SK-N-SH treated with all-trans-retinoic acid at 6 μM for 48 hours (cell line): ENCODE measurements at regions not wholly inside any gene's neighbourhood (a gene's known extent, or its start where the extent isn't known, plus 50 kb on each side); places are given as distances from the start of the nearest gene placed in this dataset.

Experiments
- ATAC-seq: fragments of 200-7000 bp; cut with Tn5 transposase; 3 replicates; pipeline ENCODE4 v1.9.1; 2020; ENCODE audit warnings: mild to moderate bottlenecking, moderate library complexity
- ARNTL ChIP-seq: fragments of 450-650 bp; formaldehyde crosslinking; IDR thresholded peaks from 2 replicates; pipeline ENCODE4 v1.5.0; 2020; ENCODE audit warnings: low read depth, mild to moderate bottlenecking, moderate library complexity, borderline replicate concordance
- BACH2 ChIP-seq: fragments of 250-450 bp; sonication (Bioruptor Pico); IDR thresholded peaks from 2 replicates; pipeline ENCODE4 v1.9.0; 2021; ENCODE audit warnings: mild to moderate bottlenecking, borderline replicate concordance
- CSDC2 ChIP-seq: fragments of 250-450 bp; sonication (Bioruptor Pico); IDR thresholded peaks from 2 replicates; pipeline ENCODE4 v1.5.0; 2020; ENCODE audit warnings: mild to moderate bottlenecking, moderate library complexity
- CSRNP3 ChIP-seq: fragments of 250-450 bp; sonication (Bioruptor Pico); IDR thresholded peaks from 2 replicates; pipeline ENCODE4 v1.5.1; 2021; ENCODE audit warnings: mild to moderate bottlenecking, moderate library complexity
- ESRRG ChIP-seq: fragments of 250-450 bp; sonication (Bioruptor Pico); IDR thresholded peaks from 2 replicates; pipeline ENCODE4 v1.6.1; 2021; ENCODE audit warnings: mild to moderate bottlenecking
- GLIS3 ChIP-seq: fragments of 250-450 bp; sonication (Bioruptor Pico); IDR thresholded peaks from 2 replicates; pipeline ENCODE4 v1.5.0; 2020; ENCODE audit warnings: mild to moderate bottlenecking, moderate library complexity
- OSR1 ChIP-seq: fragments of 250-450 bp; sonication (Bioruptor Pico); IDR thresholded peaks from 2 replicates; pipeline ENCODE4 v1.8.0; 2022; ENCODE audit warnings: moderate library complexity, mild to moderate bottlenecking, inconsistent platforms
- POU6F1 ChIP-seq: fragments of 250-450 bp; sonication (Bioruptor Pico); IDR thresholded peaks from 2 replicates; pipeline ENCODE4 v1.8.0; 2021; ENCODE audit warnings: low read depth, mild to moderate bottlenecking, moderate library complexity, borderline replicate concordance
- PPARA ChIP-seq: fragments of 250-450 bp; sonication (Bioruptor Pico); IDR thresholded peaks from 2 replicates; pipeline ENCODE4 v1.5.0; 2020; ENCODE audit warnings: mild to moderate bottlenecking, borderline replicate concordance
- RARB ChIP-seq: fragments of 250-450 bp; sonication (Bioruptor Pico); IDR thresholded peaks from 2 replicates; pipeline ENCODE4 v1.8.0; 2021; ENCODE audit warnings: mild to moderate bottlenecking, moderate library complexity
- SNAI2 ChIP-seq: fragments of 250-450 bp; sonication (Bioruptor Pico); IDR thresholded peaks from 2 replicates; pipeline ENCODE4 v1.5.0; 2020; ENCODE audit warnings: mild to moderate bottlenecking, moderate library complexity
- TOX ChIP-seq: fragments of 250-450 bp; sonication (Bioruptor Pico); IDR thresholded peaks from 2 replicates; pipeline ENCODE4 v1.8.0; 2021; ENCODE audit warnings: mild to moderate bottlenecking, moderate library complexity, borderline replicate concordance
- TSHZ2 ChIP-seq: fragments of 250-450 bp; sonication (Bioruptor Pico); IDR thresholded peaks from 2 replicates; pipeline ENCODE4 v1.5.0; 2020; ENCODE audit warnings: mild to moderate bottlenecking, moderate library complexity
- ZC3H10 ChIP-seq: fragments of 250-450 bp; sonication (Bioruptor Pico); IDR thresholded peaks from 2 replicates; pipeline ENCODE4 v1.5.1; 2021; ENCODE audit warnings: mild to moderate bottlenecking, moderate library complexity
- ZFP30 ChIP-seq: fragments of 450-650 bp; formaldehyde crosslinking; IDR thresholded peaks from 2 replicates; pipeline ENCODE4 v1.5.0; 2022; ENCODE audit warnings: mild to moderate bottlenecking, moderate library complexity
- ZNF565 ChIP-seq: fragments of 450-650 bp; formaldehyde crosslinking; conservative IDR thresholded peaks from 2 replicates; pipeline ENCODE4 v1.5.0; 2020; ENCODE audit warnings: low read depth, mild to moderate bottlenecking, moderate library complexity
- ZNF70 ChIP-seq: fragments of 450-650 bp; formaldehyde crosslinking; IDR thresholded peaks from 2 replicates; pipeline ENCODE4 v1.5.0; 2020; ENCODE audit warnings: mild to moderate bottlenecking, moderate library complexity
- ZNF8 ChIP-seq: fragments of 450-650 bp; formaldehyde crosslinking; IDR thresholded peaks from 2 replicates; pipeline ENCODE4 v1.5.0; 2020; ENCODE audit warnings: mild to moderate bottlenecking, moderate library complexity

- no peak for ATAC-seq
- TF ChIP-seq POU6F1 (CRISPR knock-in tag) (no peak), CSRNP3 (CRISPR knock-in tag) (no peak), ZNF565 (CRISPR knock-in tag) (no peak), CSDC2 (CRISPR knock-in tag) (no peak), RARB (CRISPR knock-in tag) (no peak), PPARA (no peak)
These were observed 159.8 kb downstream of the DPY19L2 start for GRCh38 chr12:63508543-63508942.

GRCh38 chr12:63499567-63499966, 168.7 kb downstream of the DPY19L2 start:
- ATAC-seq, result no peak
- TF ChIP-seq RARB (CRISPR knock-in tag) (no peak), SNAI2 (CRISPR knock-in tag) (no peak), TSHZ2 (CRISPR knock-in tag) (no peak), CSRNP3 (CRISPR knock-in tag) (no peak), ZC3H10 (CRISPR knock-in tag) (no peak), ZNF70 (CRISPR knock-in tag) (no peak), ZNF8 (no peak), ESRRG (CRISPR knock-in tag) (no peak)

GRCh38 chr12:63498239-63498638, 170.1 kb downstream of the DPY19L2 start:
- ATAC-seq, result no peak
- TF ChIP-seq PPARA, result no peak
- no peak for TF ChIP-seq SNAI2 (CRISPR knock-in tag)
- TF ChIP-seq RARB (CRISPR knock-in tag), result no peak
- TF ChIP-seq TOX (CRISPR knock-in tag), result no peak
- no peak for TF ChIP-seq CSRNP3 (CRISPR knock-in tag)
- TF ChIP-seq ARNTL (CRISPR knock-in tag), result no peak
- TF ChIP-seq ZNF8, result no peak
- no peak for TF ChIP-seq ZNF565 (CRISPR knock-in tag)
- TF ChIP-seq TSHZ2 (CRISPR knock-in tag), result no peak
- TF ChIP-seq GLIS3 (CRISPR knock-in tag), result no peak
- TF ChIP-seq ZC3H10 (CRISPR knock-in tag), result no peak
- no peak for TF ChIP-seq OSR1 (CRISPR knock-in tag)
- TF ChIP-seq ZFP30 (CRISPR knock-in tag), result no peak
- no peak for TF ChIP-seq ZNF70 (CRISPR knock-in tag)
- no peak for TF ChIP-seq BACH2 (CRISPR knock-in tag)
- TF ChIP-seq CSDC2 (CRISPR knock-in tag), result no peak
- TF ChIP-seq, all 23 proteins: peak for 0
